K562 (cell line): ENCODE measurements at regions not wholly inside any gene's neighbourhood (a gene's known extent, or its start where the extent isn't known, plus 50 kb on each side); places are given as distances from the start of the nearest gene placed in this dataset.

Source experiments
- ATAC-seq: fragments of 200-7000 bp; cut with Tn5 transposase; 3 replicates; pipeline ENCODE4 v1.9.1; 2020; ENCODE audit warnings: moderate library complexity
- BruUV-seq: library from RNA; stranded (reverse); fragments of 400-500 nt; replicated peaks from 2 replicates; lab custom pipeline; 2021; lab: Mats Ljungman, UMichigan
- CTCF ChIA-PET: fragments of 300-600 bp; formaldehyde crosslinking; extraction: SDS; loops from one replicate; lab custom pipeline; 2021; ENCODE audit warnings: low intra/inter-chr PET ratio; lab: Yijun Ruan, JAX
- POLR2A ChIA-PET: fragments of 300-600, 350-650 bp; sonication (Branson Sonifier 250); formaldehyde crosslinking; extraction: SDS; loops from one replicate; lab custom pipeline; 2021; ENCODE audit warnings: antibody characterized with exemption, inconsistent platforms; lab: Yijun Ruan, JAX
- DNase-seq, 4 experiments: peaks; one replicate each; pipeline versions ENCODE4 v3.0.0 to v3.0.0-alpha.2; 2011 to 2018; ENCODE audit warnings: low spot score in 3 of 4, mixed read lengths in 3 of 4; ENCODE audit errors: extremely low read depth in 1 of 4
- FAIRE-seq: peaks from 2 replicates; lab custom pipeline; 2011; peaks lifted over from hg19 to GRCh38; lab: Jason Lieb, UNC
- H2AFZ ChIP-seq: 2 replicates; pipeline ENCODE4 v1.6.0; 2011; ENCODE audit warnings: low read depth, low read length, control low read depth, inconsistent platforms
- H3K27ac ChIP-seq: fragments of 200-600 bp; 3 replicates; pipeline ENCODE4 v1.8.0; 2011; ENCODE audit warnings: low read depth, mild to moderate bottlenecking, control low read depth, inconsistent platforms, low read length, moderate library complexity, mixed read lengths; ENCODE audit errors: extremely low read depth
- H3K27me3 ChIP-seq, 2 experiments: fragments of 300-600 bp in 1 of 2; 2 replicates in 1 of 2; 3 replicates in 1 of 2; pipeline versions ENCODE4 v1.6.0 to v1.8.0; 2011; ENCODE audit warnings: inconsistent platforms in 2 of 2, low read length in 2 of 2, mild to moderate bottlenecking in 1 of 2, mixed read lengths in 1 of 2, moderate library complexity in 1 of 2; ENCODE audit not compliant: control insufficient read depth in 2 of 2, insufficient read depth in 2 of 2
- H3K36me3 ChIP-seq: fragments of 300-600 bp; 3 replicates; pipeline ENCODE4 v1.8.0; 2011; ENCODE audit warnings: mild to moderate bottlenecking, low read length, inconsistent platforms; ENCODE audit not compliant: control insufficient read depth, insufficient read depth
- H3K4me1 ChIP-seq, 2 experiments: fragments of 200-600 bp in 1 of 2; replicated peaks in 1 of 2; 2 replicates in 1 of 2; 3 replicates in 1 of 2; pipeline versions ENCODE4 v1.5.1 to v1.8.0; 2011; ENCODE audit warnings: inconsistent platforms in 2 of 2, low read length in 2 of 2, mild to moderate bottlenecking in 1 of 2, mixed read lengths in 1 of 2, moderate library complexity in 1 of 2; ENCODE audit not compliant: control insufficient read depth in 2 of 2, insufficient read depth in 2 of 2
- H3K4me2 ChIP-seq: 2 replicates; pipeline ENCODE4 v1.6.1; 2011; ENCODE audit warnings: low read length, control low read depth, inconsistent platforms, mixed read lengths; ENCODE audit not compliant: insufficient read depth
- H3K4me3 ChIP-seq: fragments of 200-600 bp; sonication (generic), shearing (Covaris generic); 2 replicates; pipeline ENCODE4 v1.5.1; 2016; ENCODE audit warnings: control low read depth, inconsistent platforms
- H3K79me2 ChIP-seq: fragments of 200-600 bp; 3 replicates; pipeline ENCODE4 v1.8.0; 2011; ENCODE audit warnings: low read length, inconsistent platforms; ENCODE audit not compliant: control insufficient read depth, insufficient read depth
- H3K9ac ChIP-seq, 2 experiments: 2 replicates each; pipeline versions ENCODE4 v1.6.0 to v1.6.1; 2011; ENCODE audit warnings: low read depth in 2 of 2, low read length in 2 of 2, control low read depth in 1 of 2, inconsistent platforms in 1 of 2, mild to moderate bottlenecking in 1 of 2, mixed read lengths in 1 of 2; ENCODE audit not compliant: insufficient read depth in 1 of 2
- H3K9me1 ChIP-seq: one replicate; pipeline ENCODE4 v1.6.0; 2011; ENCODE audit warnings: inconsistent platforms, mild to moderate bottlenecking, low read length, moderate library complexity; ENCODE audit not compliant: control insufficient read depth, insufficient read depth
- H3K9me3 ChIP-seq: replicated peaks from 2 replicates; pipeline ENCODE4 v1.5.1; 2011; ENCODE audit warnings: low read depth, low read length, inconsistent platforms; ENCODE audit not compliant: control insufficient read depth, insufficient read depth
- H4K20me1 ChIP-seq: replicated peaks from 2 replicates; pipeline ENCODE4 v1.6.1; 2011; ENCODE audit warnings: low read length, inconsistent platforms, mixed read lengths; ENCODE audit not compliant: control insufficient read depth, insufficient read depth
- CBFA2T2 ChIP-seq: fragments of 450-650 bp; conservative IDR thresholded peaks from 2 replicates; pipeline ENCODE4 v1.6.1; 2017; ENCODE audit warnings: mild to moderate bottlenecking
- CBX5 ChIP-seq: IDR thresholded peaks from 2 replicates; pipeline ENCODE4 v1.6.1; 2014; ENCODE audit warnings: low read depth, borderline replicate concordance
- CREM ChIP-seq: IDR thresholded peaks from 2 replicates; pipeline ENCODE4 v1.6.1; 2014; ENCODE audit warnings: antibody characterized with exemption, low read depth
- FOSL1 ChIP-seq: fragments of 200-800 bp; sonication (Bioruptor generic); conservative IDR thresholded peaks from 2 replicates; pipeline ENCODE4 v1.6.1; 2016; ENCODE audit warnings: missing genetic modification characterization, missing compliant biosample characterization
- FOXA3 ChIP-seq, 2 experiments: fragments of 450-650 bp in 1 of 2; sonication (generic) in 1 of 2; formaldehyde crosslinking; IDR thresholded peaks in 1 of 2; conservative IDR thresholded peaks in 1 of 2; 2 replicates each; pipeline versions ENCODE4 v1.4.0 to v1.8.0; 2020 to 2022; ENCODE audit warnings: mild to moderate bottlenecking in 2 of 2, missing genetic modification reagents in 1 of 2
- KDM4B ChIP-seq, 2 experiments: fragments of 450-650 bp in 1 of 2; sonication (generic) in 1 of 2; IDR thresholded peaks; 2 replicates each; pipeline ENCODE4 v1.6.1; 2016 to 2017; ENCODE audit warnings: borderline replicate concordance in 2 of 2, antibody characterized with exemption in 1 of 2, low read depth in 1 of 2, mild to moderate bottlenecking in 1 of 2
- NBN ChIP-seq: fragments of 450-650 bp; IDR thresholded peaks from 2 replicates; pipeline ENCODE4 v1.6.1; 2016; ENCODE audit warnings: low read depth, mild to moderate bottlenecking
- RBM25 ChIP-seq: fragments of 200-400 bp; formaldehyde crosslinking; IDR thresholded peaks from 2 replicates; pipeline ENCODE4 v1.6.1; 2018; ENCODE audit warnings: low read length, low read depth, moderate library complexity; ENCODE audit not compliant: severe bottlenecking
- SMAD1 ChIP-seq: fragments of 150-350 bp; IDR thresholded peaks from 2 replicates; pipeline ENCODE4 v1.6.1; 2014; ENCODE audit warnings: low read length, low read depth; ENCODE audit not compliant: partially characterized antibody
- TAL1 ChIP-seq: fragments of 450-650 bp; IDR thresholded peaks from 2 replicates; pipeline ENCODE4 v1.6.1; 2016; ENCODE audit warnings: mild to moderate bottlenecking
- TGIF2 ChIP-seq: sonication (generic); formaldehyde crosslinking; IDR thresholded peaks from 2 replicates; pipeline ENCODE4 v1.8.1; 2022; ENCODE audit warnings: mild to moderate bottlenecking, missing genetic modification reagents, moderate library complexity
- ZBTB1 ChIP-seq: sonication (generic); formaldehyde crosslinking; IDR thresholded peaks from 2 replicates; pipeline ENCODE4 v1.8.1; 2023; ENCODE audit warnings: missing genetic modification reagents, low read depth, mild to moderate bottlenecking, borderline replicate concordance
- ZMIZ1 ChIP-seq, 2 experiments: fragments of 150-350 bp in 1 of 2; IDR thresholded peaks; 2 replicates each; pipeline ENCODE4 v1.6.1; 2012 to 2016; ENCODE audit warnings: low read depth in 2 of 2, low read length in 2 of 2, mild to moderate bottlenecking in 1 of 2, moderate library complexity in 1 of 2
- ZNF23 ChIP-seq: fragments of 250-450 bp; sonication (Bioruptor Pico); IDR thresholded peaks from 2 replicates; pipeline ENCODE4 v1.4.0; 2020; ENCODE audit warnings: mild to moderate bottlenecking
- ZNF639 ChIP-seq, 2 experiments: fragments of 200-800 bp in 1 of 2; sonication (Bioruptor generic) in 1 of 2; sonication (generic) in 1 of 2; formaldehyde crosslinking in 1 of 2; IDR thresholded peaks in 1 of 2; conservative IDR thresholded peaks in 1 of 2; 2 replicates each; pipeline versions ENCODE4 v1.5.0 to v1.6.1; 2016 to 2020; ENCODE audit warnings: missing compliant biosample characterization in 1 of 2, missing genetic modification characterization in 1 of 2, missing genetic modification reagents in 1 of 2
- WGBS: fragments of 100-300 bp; shearing (Covaris generic); methylation state at CpG from one replicate; pipeline ENCODE4 v1.1.6; 2016; ENCODE audit warnings: low coverage, mixed read lengths; ENCODE audit not compliant: insufficient coverage; ENCODE audit errors: missing lambda C conversion rate; 5-methylcytosine and 5-hydroxymethylcytosine counted together
- in situ Hi-C: fragments of 300-500 bp; cut with MboI; formaldehyde crosslinking; loops from 4 replicates; pipeline ENCODE4 v1.15.0; 2018; ENCODE audit warnings: inconsistent platforms, mixed read lengths
- intact Hi-C: fragments of 100-400 bp; cut with micrococcal nuclease; formaldehyde crosslinking; loops from 2 replicates; pipeline ENCODE4 v1.14.2; 2022

GRCh38 chr2:569681-570080 lies 107.5 kb downstream of the TMEM18 start:
- Histone ChIP-seq H2AFZ (no peak overlapping the region), H3K9me1 (no peaks in the 10 kb centered on the region), H3K79me2 (no peaks in the 10 kb centered on the region), H3K9me3 (no peaks in the 10 kb centered on the region), H3K4me1 (no peaks in the 10 kb centered on the region), H3K9ac (no peak overlapping the region), H3K27ac (no peak overlapping the region), H3K27me3 (peaks cover 24 to 41% of the 10 kb centered on the region in 2 experiments), H3K4me3 (no peak overlapping the region), H3K4me2 (no peak overlapping the region), H4K20me1 (no peaks in the 10 kb centered on the region), H3K36me3 (no peaks in the 10 kb centered on the region)
- POLR2A ChIA-PET, result no interaction called here
- CTCF ChIA-PET, result no interaction called here
- FAIRE-seq (no peak), DNase-seq (no peak), ATAC-seq (no peak)
- 4% methylated on average over 3 of the region's 3 CpGs for WGBS
- intact Hi-C loops, result no loop called here
- TF ChIP-seq CREM (no peak), FOXA3 (CRISPR knock-in tag; conservative IDR thresholded peaks at IDR 0.05 in 1 of 2, IDR thresholded peaks at IDR 0.05 in 1 of 2) (no peak), FOSL1 (tag) (no peak), CBFA2T2 (no peak), ZNF639 (CRISPR knock-in tag; conservative IDR thresholded peaks at IDR 0.05 in 1 of 2, IDR thresholded peaks at IDR 0.05 in 1 of 2) (no peak), TAL1 (no peak), NBN (no peak), ZMIZ1 (IDR thresholded peaks at IDR 0.05; ENCODE audit: low read depth in 2 of 2, low read length in 2 of 2) (no peak), RBM25 (no peak), ZNF23 (no peak), TGIF2 (CRISPR knock-in tag) (no peak), ZBTB1 (no peak), KDM4B (IDR thresholded peaks at IDR 0.05; ENCODE audit: borderline replicate concordance in 2 of 2, low read depth in 1 of 2) (no peak), CBX5 (no peak), SMAD1 (no peak)
- in situ Hi-C loops, result no loop called here
- BruUV-seq, result no TSS peak
